ENCODE measurements at regions not wholly inside any gene's neighbourhood (a gene's known extent, or its start where the extent isn't known, plus 50 kb on each side); places are given as distances from the start of the nearest gene placed in this dataset.

- 0 out of 2 replicates have a peak, but pooled peaks cover 4% of the 10 kb centered on the region for H4K20me1 ChIP-seq
- no peaks in the 10 kb centered on the region for H3K9me3 ChIP-seq
- H3K27ac ChIP-seq, result peak overlapping the region; percentile 57; the same call in 1 of the 2 replicates
- H3K4me2 ChIP-seq, result peak overlapping the region; percentile 72
- H3K4me1 ChIP-seq, result peaks cover 69% of the 10 kb centered on the region
- H3K9ac ChIP-seq, result peak overlapping the region; percentile 1; the same call in 1 of the 2 replicates
- H3K27me3 ChIP-seq, result no peaks in the 10 kb centered on the region
- H3K4me3 ChIP-seq, result no peak overlapping the region
- H3K36me3 ChIP-seq, result no peaks in the 10 kb centered on the region
- TF ChIP-seq Cebpa-rat (IDR thresholded peaks at IDR 0.05), result no peak
Observed at GRCh38 chr11:134518616-134519389, 106.8 kb upstream of the B3GAT1 start.

GRCh38 chr11:134517621-134518293 lies 105.7 kb upstream of the B3GAT1 start:
- no peak for TF ChIP-seq Cebpa-rat (IDR thresholded peaks at IDR 0.05)
- Histone ChIP-seq H3K27ac (no peak overlapping the region), H3K27me3 (no peaks in the 10 kb centered on the region), H4K20me1 (0 out of 2 replicates have a peak, but pooled peaks cover 4% of the 10 kb centered on the region), H3K9me3 (no peaks in the 10 kb centered on the region), H3K4me3 (no peak overlapping the region), H3K36me3 (no peaks in the 10 kb centered on the region), H3K4me1 (peaks cover 62% of the 10 kb centered on the region), H3K9ac (no peak overlapping the region), H3K4me2 (peak overlapping the region; percentile 19; the same call in 1 of the 2 replicates)

- TF ChIP-seq Cebpa-rat (IDR thresholded peaks at IDR 0.05), result peak; percentile 39; the same call in 1 of the 2 replicates
- Histone ChIP-seq H3K4me3 (no peak overlapping the region), H3K4me2 (peak overlapping the region; percentile 54; the same call in 1 of the 2 replicates), H3K9ac (no peak overlapping the region), H3K9me3 (no peaks in the 10 kb centered on the region), H3K27ac (no peak overlapping the region), H4K20me1 (0 out of 2 replicates have a peak, but pooled peaks cover 4% of the 10 kb centered on the region), H3K4me1 (peaks cover 56% of the 10 kb centered on the region), H3K27me3 (no peaks in the 10 kb centered on the region), H3K36me3 (no peaks in the 10 kb centered on the region)
Observed at GRCh38 chr11:134517115-134517514, 105.1 kb upstream of the B3GAT1 start.

- Histone ChIP-seq H3K36me3 (no peaks in the 10 kb centered on the region), H4K20me1 (0 out of 2 replicates have a peak, but pooled peaks cover 4% of the 10 kb centered on the region), H3K27ac (no peak overlapping the region), H3K4me2 (peak overlapping the region; percentile 54), H3K4me3 (no peak overlapping the region), H3K9ac (no peak overlapping the region), H3K4me1 (peaks cover 50% of the 10 kb centered on the region), H3K27me3 (no peaks in the 10 kb centered on the region), H3K9me3 (no peaks in the 10 kb centered on the region)
- no peak for TF ChIP-seq Cebpa-rat (IDR thresholded peaks at IDR 0.05)
Observed at GRCh38 chr11:134516529-134516928, 104.5 kb upstream of the B3GAT1 start.

GRCh38 chr11:134515081-134515960 lies 103.3 kb upstream of the B3GAT1 start:
- peaks cover 42% of the 10 kb centered on the region for H3K4me1 ChIP-seq
- 0 out of 2 replicates have a peak, but pooled peaks cover 4% of the 10 kb centered on the region for H4K20me1 ChIP-seq
- no peak overlapping the region for H3K27ac ChIP-seq
- no peak overlapping the region for H3K4me3 ChIP-seq
- H3K9ac ChIP-seq, result no peak overlapping the region
- no peak overlapping the region for H3K4me2 ChIP-seq
- no peaks in the 10 kb centered on the region for H3K27me3 ChIP-seq
- H3K36me3 ChIP-seq, result no peaks in the 10 kb centered on the region
- no peaks in the 10 kb centered on the region for H3K9me3 ChIP-seq
- TF ChIP-seq Cebpa-rat (IDR thresholded peaks at IDR 0.05), result no peak

GRCh38 chr11:134514354-134514951 lies 102.4 kb upstream of the B3GAT1 start:
- Histone ChIP-seq H3K9ac (no peak overlapping the region), H3K36me3 (no peaks in the 10 kb centered on the region), H4K20me1 (0 out of 2 replicates have a peak, but pooled peaks cover 4% of the 10 kb centered on the region), H3K4me1 (peaks cover 33% of the 10 kb centered on the region), H3K4me2 (no peak overlapping the region), H3K9me3 (no peaks in the 10 kb centered on the region), H3K27ac (no peak overlapping the region), H3K4me3 (no peak overlapping the region), H3K27me3 (no peaks in the 10 kb centered on the region)
- no peak for TF ChIP-seq Cebpa-rat (IDR thresholded peaks at IDR 0.05)

- Histone ChIP-seq H3K4me3 (no peak overlapping the region), H3K27ac (no peak overlapping the region), H3K9ac (no peak overlapping the region), H3K4me2 (no peak overlapping the region), H3K36me3 (no peaks in the 10 kb centered on the region), H4K20me1 (0 out of 2 replicates have a peak, but pooled peaks cover 4% of the 10 kb centered on the region), H3K27me3 (no peaks in the 10 kb centered on the region), H3K9me3 (no peaks in the 10 kb centered on the region), H3K4me1 (peaks cover 25% of the 10 kb centered on the region)
- no peak for TF ChIP-seq Cebpa-rat (IDR thresholded peaks at IDR 0.05)
Observed at GRCh38 chr11:134513585-134514120, 101.6 kb upstream of the B3GAT1 start.

- Histone ChIP-seq H3K9ac (no peak overlapping the region), H3K27ac (no peak overlapping the region), H3K27me3 (no peaks in the 10 kb centered on the region), H3K4me1 (peaks cover 21% of the 10 kb centered on the region), H3K4me3 (no peak overlapping the region), H3K36me3 (no peaks in the 10 kb centered on the region), H3K4me2 (no peak overlapping the region), H3K9me3 (no peaks in the 10 kb centered on the region), H4K20me1 (0 out of 2 replicates have a peak, but pooled peaks cover 4% of the 10 kb centered on the region)
- TF ChIP-seq Cebpa-rat (IDR thresholded peaks at IDR 0.05), result no peak
Observed at GRCh38 chr11:134512571-134513538, 100.8 kb upstream of the B3GAT1 start.
